Mesenteric fat pad (tissue), 1 donor: ENCODE measurements at regions not wholly inside any gene's neighbourhood (a gene's known extent, or its start where the extent isn't known, plus 50 kb on each side); places are given as distances from the start of the nearest gene placed in this dataset.

Experiments
- DNase-seq: peaks from one replicate; pipeline ENCODE4 v3.0.0-alpha.2; 2020; ENCODE audit warnings: low spot score
- donor health status: DM: yes; HTN: yes; CAD: no.

DNA sequence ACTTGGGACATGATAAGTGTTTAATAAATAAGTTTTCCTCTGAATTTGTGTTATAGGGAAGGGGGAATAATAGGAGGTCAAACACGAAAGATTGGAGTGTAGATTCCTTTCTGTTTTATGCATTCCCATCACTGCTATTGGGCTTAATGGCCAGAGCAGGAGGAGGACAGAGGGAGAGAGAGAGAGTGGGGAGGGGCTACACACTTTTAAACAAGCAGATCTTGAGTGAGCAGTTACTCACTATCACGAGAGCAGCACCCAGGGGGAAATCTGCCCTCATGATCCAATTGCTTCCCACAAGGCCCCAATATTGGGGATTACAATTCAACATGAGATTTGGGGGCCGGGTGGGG lies 505.0 kb downstream of the GRIN2A start:
- DNase-seq = no peak

DNA sequence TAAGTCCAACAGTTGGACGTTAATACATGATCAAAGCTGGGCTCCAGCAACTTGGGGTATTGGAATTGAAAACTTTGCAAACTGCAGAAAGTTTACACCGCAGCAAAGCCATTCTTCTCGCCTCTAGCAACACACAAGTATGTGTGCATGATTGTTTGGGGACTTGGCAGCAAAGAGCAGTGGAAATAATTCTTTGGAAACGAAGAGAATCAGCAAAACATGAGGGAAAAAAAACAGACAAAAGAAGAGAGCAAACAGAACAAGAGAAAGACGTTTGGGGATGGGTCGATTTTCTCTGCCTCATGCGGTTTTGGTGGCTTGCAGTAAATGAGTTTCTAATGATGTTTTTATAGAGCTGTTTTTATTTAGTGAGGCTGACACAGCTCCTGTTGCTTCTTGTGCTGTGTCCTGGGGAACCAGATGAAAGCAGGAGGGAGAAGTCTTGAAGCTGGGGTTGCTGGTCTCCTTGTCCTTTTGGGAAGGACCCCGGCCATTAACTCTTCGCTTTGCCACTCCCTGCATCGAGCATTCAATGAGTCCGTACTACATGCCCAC lies 502.9 kb downstream of the GRIN2A start:
- no peak for DNase-seq

DNA sequence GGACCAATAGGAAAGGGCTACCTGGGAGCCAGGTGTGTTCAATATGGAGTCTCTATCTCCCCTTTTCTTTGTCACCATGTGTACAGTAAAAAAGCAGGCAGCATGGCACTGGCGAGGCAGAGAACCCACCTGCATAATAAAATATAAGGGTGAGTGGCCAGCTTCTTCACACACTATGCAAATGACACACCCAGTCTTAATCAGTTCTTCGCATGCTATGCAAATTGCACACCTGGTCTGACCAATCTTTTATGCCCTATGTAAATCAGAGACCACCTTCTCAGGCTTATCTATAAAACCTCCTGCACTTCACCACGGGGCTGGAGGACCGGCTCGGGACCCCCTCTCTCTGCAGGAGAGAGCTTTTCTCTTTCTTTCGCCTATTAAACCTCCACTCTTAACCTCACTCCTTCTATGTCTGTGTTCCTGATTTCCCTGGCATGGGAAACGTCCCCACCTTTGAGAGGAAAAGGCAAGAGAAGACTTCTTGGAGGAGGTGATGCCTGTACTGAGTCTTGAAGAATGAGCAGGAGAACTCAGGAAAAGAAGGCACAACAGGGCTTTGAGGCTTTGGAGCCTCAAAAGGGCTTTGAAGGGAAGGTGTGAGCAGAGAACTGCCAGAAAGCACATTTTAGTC lies 502.1 kb downstream of the GRIN2A start:
- no peak for DNase-seq

DNA sequence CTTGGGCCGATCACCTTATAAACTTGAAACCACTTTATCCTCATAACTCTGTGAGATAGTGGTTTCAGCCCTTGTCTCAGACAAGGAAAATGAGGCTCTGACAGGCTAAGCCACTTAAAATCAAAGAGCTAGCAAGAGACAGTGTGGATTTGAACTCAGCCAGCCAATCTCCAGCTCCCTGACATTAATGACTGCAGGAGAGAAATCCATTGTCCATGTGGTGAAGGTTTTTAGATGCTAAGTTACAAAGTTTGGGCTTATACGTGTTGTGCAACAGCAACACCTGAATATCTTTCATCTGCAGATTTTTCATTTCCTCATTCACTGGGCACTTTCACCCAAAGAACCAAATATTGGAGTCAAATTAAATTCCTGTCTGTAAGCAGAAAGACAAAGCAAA lies 501.3 kb downstream of the GRIN2A start:
- DNase-seq = no peak

DNA sequence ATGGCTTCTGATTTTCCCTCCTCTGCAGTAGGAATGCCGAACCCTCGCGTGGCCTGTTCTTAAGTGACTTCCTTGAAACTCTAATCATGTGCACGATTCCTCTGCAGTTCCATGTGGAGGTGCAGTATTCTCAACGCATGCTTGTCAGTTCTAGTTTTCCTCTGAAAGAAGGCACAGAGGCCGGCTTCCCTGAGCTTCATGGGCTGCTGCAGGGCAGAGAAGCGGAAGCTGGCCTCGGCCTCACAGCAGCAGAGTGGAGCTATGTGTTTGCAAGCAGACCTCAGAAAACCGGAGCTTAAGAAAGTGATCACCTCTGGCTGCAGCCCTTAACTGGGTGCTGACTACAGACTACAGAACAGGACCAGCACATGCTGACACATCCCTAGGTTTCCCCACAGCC lies 500.7 kb downstream of the GRIN2A start:
- DNase-seq = no peak

DNA sequence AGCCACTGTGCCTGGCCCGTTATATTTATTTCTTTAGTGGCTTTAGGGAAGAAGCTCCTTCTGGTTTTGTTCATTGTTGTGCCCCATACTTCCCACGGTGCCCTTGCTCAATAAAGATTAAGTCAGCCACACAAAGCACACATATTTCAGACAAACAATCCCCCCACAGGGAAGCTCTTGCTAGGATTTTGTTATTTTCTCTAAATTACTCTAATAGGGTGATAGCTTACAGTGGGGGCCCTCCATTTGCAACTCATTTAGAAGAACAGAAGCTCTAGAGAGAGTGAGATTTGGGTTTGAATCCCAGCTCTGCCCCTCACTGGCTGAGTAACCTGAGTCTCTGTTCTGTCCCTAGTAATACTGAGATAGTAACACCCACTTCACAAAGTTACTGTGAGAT lies 499.9 kb downstream of the GRIN2A start:
- DNase-seq = no peak

DNA sequence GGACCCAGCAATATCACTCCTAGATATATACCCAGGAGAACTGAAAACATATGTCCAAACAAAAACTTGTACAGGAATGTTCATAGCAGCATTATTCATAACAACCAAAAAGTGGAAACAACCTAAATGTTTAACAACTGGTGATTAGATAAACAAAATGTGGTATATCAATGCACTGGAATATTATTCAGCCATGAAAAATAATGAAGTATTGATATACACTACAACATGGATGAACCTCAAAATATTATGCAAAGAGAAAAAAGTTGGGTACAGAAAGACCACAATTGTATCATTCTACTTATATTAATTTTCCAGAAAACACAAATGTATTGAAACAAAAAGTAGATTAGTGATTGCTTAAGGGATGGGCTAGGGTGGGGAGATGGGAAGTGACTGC lies 498.6 kb downstream of the GRIN2A start:
- no peak for DNase-seq

DNA sequence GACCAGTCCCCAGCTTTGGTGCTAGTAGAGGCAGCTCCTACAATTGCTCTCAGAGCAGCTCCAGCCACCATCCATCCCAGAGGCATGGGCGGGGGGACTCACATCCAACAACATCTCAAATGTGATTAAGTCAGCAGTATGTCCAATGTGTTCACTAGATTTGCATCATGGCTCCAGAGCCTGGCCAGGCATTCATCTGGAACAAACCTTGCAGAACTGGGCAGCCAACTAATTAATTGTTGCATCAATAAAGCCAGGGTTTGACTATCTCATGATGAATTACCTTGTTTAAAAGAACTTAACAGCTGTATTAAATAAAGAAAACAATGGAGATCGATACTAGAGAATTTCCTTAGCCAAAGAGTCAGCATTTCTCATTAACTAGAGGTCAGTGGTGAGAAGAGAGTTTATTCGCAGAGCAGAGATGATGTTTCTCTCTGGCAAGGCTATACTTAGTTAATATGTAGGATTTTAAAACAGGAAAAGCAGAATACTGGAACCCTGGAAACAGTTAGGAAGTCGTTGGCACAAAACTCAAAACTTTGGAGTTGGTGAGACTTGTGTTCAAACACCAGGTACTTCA lies 494.4 kb downstream of the GRIN2A start:
- DNase-seq = no peak

DNA sequence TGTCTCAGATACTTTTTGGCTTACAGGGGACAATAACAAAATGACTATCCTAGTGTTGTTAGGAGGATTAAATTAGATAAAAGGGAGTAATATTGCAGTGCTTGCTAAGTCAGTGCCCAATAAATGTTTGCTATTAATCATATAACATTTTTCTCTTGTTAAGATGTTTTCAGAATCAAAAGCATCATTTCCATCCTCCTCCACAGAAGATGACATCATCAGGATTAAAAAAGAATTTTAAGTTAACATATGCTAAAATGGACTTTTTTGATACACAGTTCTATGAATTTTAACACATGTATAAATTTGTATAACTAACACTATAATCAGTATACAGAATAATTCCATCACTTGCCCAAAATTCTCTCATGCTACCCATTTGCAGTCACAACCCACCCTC lies 492.6 kb downstream of the GRIN2A start:
- no peak for DNase-seq

DNA sequence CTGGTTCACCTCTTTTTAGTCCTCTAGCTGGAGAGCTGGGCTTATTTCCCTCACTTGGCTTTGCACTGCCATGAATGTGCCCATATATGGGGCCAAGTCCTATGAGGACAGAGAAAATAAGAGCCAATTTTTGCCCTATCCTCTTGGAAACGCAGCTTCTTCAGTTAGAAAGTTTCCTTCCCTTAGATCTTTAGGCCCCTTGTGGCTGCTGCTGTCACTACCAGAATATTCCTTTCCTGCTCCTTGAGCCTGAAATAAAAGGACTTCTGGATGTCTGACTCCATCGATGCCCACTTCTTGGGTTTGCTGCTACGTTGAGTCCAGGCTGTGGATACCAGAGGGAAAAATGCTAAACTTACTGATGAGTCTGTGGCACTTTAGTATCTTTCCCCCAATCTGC lies 487.1 kb downstream of the GRIN2A start:
- DNase-seq = no peak
